ENCODE measurements at regions not wholly inside any gene's neighbourhood (a gene's known extent, or its start where the extent isn't known, plus 50 kb on each side); places are given as distances from the start of the nearest gene placed in this dataset.
"Not testable (repeated sequence)": the region's sequence is repeated elsewhere in the genome, so short reads cannot be mapped to it uniquely, and the experiment has no call there.

DNA sequence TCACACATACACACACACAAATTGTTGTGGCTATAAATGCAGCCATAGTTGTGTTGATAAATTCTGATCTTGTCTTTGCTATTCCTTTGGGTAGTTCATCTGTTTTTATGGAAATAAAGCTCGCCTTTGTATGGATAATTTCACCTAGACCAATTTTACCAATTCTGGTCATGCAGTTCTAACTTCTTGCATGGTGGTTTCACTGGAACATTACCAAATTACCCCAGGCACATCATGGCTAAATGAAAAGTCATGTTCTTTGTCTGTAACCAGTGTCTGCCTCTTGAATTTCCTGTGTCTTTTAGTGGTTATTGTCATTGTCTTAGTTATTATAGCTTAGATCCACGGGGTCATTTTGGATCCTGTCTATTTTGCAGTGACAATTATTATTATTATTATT lies 50.3 kb upstream of the TMC1 start:
- FAIRE-seq = no peak
- DNase-seq (ENCODE audit: low spot score) = no peak

- FAIRE-seq (no peak), DNase-seq (ENCODE audit: low spot score) (no peak)
Observed at GRCh38 chr9:72467766-72468738, 53.4 kb upstream of the TMC1 start.

GRCh38 chr9:72465593-72465984 lies 55.8 kb upstream of the TMC1 start:
- DNase-seq (ENCODE audit: low spot score) (no peak), FAIRE-seq (no peak)

- no peak for FAIRE-seq
- DNase-seq (ENCODE audit: low spot score) = no peak
Observed at GRCh38 chr9:72464857-72465592, 56.4 kb upstream of the TMC1 start.

DNA sequence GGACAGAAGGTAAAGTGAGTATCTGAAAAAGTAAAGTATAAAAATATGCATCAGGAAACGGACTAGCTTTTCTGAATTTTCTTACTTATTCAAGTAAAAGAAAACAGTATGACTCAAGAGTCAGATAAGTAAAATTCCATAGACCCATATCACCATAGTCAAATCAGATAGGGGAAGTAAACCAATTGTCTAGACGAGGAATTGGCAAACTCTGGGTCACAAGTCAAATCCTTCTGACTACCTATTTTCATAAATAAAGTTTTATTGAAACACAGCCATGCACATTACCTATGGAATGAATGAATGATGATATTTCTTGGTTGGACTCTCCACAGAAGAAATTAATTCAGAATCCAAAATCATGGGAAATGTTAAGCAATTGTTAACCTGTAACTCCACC lies 59.1 kb upstream of the TMC1 start:
- DNase-seq (ENCODE audit: low spot score) (peak; percentile 55), FAIRE-seq (no peak)

DNA sequence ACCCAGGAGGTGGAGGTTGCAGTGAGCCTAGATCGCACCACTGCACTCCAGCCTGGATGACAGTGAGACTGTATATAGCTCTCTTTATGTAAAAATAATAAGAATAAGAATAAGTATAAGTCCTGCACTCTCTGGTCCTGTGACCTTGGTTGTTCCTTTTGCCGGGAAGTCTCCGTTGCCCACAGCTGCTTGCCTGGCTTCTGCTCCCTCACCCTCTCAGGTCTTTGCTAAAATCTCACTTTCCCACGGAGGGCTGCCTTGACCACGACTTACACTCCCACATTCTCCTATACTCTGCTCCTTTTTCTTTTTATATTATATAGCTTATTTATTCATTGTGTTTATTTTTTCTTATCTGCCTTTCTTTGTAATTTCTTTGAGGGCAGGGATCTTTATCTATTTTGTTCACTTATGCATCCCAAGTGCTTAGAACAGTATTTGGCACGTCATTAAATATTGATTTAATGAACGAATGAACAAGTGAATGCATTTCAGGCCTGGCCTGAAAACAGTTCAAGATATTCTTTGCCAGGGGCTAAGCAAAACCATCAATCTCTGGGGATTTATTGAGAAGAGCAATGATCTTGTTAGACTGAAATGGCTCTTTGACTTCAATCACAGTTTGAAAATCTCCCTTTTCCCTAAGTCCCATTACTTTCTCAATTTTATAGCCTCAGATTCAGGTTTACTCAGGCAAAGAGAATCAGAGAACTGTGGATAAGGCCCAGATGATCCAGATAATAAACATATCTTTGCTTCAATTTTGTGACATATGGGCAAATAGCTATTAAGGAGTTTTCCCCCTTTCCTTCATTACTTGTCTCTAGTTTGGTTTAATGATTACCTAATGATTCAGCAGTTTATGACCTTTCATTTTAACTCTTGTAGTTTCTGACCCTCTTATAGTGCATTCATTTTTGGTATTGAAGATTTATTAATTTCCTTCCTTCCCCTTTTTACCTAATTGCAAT lies 60.8 kb upstream of the TMC1 start:
- FAIRE-seq = peak; percentile 96

GRCh38 chr9:72459308-72459707 lies 62.1 kb upstream of the TMC1 start:
- DNase-seq (ENCODE audit: low spot score) = no peak
- FAIRE-seq = no peak

More for the DNA sequence above, 60.8 kb upstream of the TMC1 start:
- DNase-seq (ENCODE audit: low spot score) = peak; percentile 69

DNA sequence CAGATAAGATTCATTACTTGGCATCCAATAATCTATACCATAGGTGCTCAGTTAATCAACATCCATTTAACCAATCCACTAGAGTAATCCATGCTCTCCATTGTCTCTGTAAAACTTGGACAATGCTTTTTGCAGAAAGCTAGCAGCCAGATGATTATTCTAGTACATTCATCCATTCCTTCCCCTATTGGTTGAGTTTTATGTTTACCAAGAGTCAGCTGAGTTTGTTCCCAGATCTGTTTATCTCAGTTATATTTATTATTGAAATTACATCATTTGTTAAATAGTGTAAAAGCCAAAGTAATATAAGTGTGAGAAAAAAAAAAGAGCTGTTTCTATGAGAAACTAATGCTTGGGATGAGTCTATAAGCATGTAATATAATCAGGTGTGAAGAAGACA lies 63.3 kb upstream of the TMC1 start:
- no peak for DNase-seq (ENCODE audit: low spot score)
- FAIRE-seq = no peak

DNA sequence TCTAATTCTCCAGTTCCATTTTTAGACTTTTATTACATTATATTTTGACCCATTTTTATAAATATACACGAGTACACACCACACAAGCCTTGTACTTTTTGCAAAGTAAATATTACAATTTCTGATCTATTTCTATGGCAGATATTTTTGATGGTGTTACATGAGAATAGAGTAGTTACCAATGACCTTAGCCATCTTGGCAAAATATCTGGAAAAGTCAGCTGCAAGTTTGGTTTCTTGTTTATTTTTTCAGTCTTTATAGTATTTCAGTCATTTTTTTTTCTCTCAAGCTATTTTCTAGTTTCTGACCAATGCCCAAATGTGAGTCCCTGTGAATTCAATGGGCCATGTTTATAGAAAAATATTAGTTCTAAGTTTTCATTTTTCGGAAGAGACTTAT lies 64.0 kb upstream of the TMC1 start:
- FAIRE-seq (no peak), DNase-seq (ENCODE audit: low spot score) (no peak)

DNA sequence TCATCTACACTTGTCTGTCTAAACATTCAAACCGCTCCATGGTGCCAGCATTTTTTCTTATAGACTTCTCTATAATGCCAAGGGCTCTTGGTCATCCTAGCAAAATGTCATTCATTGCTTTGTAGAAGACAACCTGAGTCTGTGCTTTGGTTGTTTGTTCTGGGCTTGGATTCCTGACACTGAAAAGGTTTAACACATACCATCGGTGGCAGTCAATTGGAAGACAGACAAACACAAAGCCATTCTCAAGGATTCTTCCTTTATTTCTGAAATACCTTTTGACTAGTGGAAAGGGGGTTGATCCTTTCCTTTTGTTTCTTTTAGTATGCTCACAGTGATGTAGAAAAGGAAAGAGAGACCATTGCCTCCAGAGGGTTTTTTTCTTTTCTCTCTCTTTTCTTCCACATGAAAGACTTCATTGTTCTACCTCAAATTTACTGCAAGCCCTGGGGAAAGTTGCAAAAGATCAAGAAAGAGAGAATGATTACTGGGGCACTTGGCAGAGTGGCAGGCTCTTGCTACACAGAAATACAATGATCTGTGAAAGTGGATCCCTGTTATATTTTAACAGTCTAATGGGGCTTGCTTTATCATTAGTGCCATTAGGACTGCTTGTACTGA lies 66.4 kb upstream of the TMC1 start:
- DNase-seq (ENCODE audit: low spot score) (no peak), FAIRE-seq (no peak)

DNA sequence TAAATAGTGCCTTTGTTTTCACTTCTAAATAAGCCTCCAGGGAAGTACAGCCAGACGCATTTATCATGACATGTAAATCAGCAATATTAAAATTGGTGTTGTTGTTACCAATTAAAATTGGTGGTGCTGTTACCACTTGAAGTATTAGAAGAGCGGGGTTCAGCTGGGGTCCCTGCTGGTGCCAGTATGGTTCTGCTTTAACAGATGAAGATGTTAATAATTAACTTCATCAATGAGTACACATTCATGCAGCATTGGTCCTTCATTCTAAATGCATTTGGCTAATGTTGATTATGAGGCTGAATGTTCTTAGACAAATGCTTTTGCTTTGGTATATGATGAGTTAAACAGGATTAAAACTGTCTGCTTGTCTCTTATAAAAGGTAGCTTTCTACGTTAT lies 67.6 kb upstream of the TMC1 start:
- no peak for FAIRE-seq
- no peak for DNase-seq (ENCODE audit: low spot score)

- DNase-seq (ENCODE audit: low spot score); FAIRE-seq: not testable (repeated sequence)
Observed at GRCh38 chr9:72446241-72446640, 75.2 kb upstream of the TMC1 start.

GRCh38 chr9:72445306-72445995 lies 76.0 kb upstream of the TMC1 start:
- FAIRE-seq (no peak), DNase-seq (ENCODE audit: low spot score) (no peak)

- DNase-seq (ENCODE audit: low spot score) (no peak), FAIRE-seq (no peak)
Observed at GRCh38 chr9:72444435-72444834, 77.0 kb upstream of the TMC1 start.

GRCh38 chr9:72443855-72444254 lies 77.6 kb upstream of the TMC1 start:
- DNase-seq (ENCODE audit: low spot score) = peak; percentile 73
- FAIRE-seq = no peak

- peak; percentile 96 for FAIRE-seq
- peak; percentile 90 for DNase-seq (ENCODE audit: low spot score)
Observed at GRCh38 chr9:72441848-72442607, 77.0 kb upstream of the ZFAND5 start.

- DNase-seq (ENCODE audit: low spot score) = peak; percentile 17
Observed at GRCh38 chr9:72440992-72441847, 76.2 kb upstream of the ZFAND5 start.

DNA sequence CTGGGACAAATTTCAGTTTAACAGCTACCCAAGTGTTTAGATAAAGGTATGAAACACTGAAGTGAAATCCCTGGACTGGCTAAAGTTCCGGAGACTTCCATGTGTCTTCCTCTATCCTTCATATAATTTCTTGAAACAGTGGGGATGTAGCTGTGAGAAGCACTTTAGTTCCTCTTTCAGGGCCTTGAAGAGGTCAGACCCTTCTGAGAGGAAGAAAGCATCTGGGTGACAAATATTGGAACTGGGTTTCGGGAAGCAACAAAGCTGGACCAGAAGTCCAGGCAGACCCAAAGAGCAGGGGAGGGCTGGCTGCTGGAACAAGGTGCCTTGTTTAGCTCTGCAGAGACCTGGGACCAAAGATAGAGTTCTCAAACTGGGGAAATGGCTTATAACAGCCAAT lies 75.4 kb upstream of the ZFAND5 start:
- FAIRE-seq (no peak), DNase-seq (ENCODE audit: low spot score) (no peak)

More at GRCh38 chr9:72440992-72441847, 76.2 kb upstream of the ZFAND5 start:
- no peak for FAIRE-seq
